IPS DF 19.7 (cell line): ENCODE measurements at regions not wholly inside any gene's neighbourhood (a gene's known extent, or its start where the extent isn't known, plus 50 kb on each side); places are given as distances from the start of the nearest gene placed in this dataset.
"Not testable (repeated sequence)": the region's sequence is repeated elsewhere in the genome, so short reads cannot be mapped to it uniquely, and the experiment has no call there.

Experiments
- DNase-seq: peaks from one replicate; pipeline ENCODE4 v3.0.0-alpha.2; 2013; ENCODE audit warnings: low read depth, low spot score

DNA sequence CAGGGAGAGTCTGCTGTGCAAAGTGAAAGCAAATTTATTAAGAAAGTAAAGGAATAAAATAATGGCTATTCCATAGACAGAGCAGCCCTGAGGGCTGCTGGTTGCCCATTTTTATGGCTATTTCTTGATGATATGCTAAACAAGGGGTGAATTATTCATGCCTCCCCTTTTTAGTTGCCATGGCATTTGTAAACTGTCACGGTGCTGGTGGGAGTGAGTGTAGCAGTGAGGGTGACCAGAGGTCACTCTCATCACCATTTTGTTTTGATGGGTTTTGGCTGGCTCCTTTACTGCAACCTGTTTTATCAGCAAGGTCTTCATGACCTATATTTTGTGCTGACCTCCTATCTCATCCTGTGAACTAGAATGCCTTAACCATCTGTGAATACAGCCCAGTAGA, 518.9 kb upstream of the HS3ST1 start:
- not testable (repeated sequence) for DNase-seq

DNA sequence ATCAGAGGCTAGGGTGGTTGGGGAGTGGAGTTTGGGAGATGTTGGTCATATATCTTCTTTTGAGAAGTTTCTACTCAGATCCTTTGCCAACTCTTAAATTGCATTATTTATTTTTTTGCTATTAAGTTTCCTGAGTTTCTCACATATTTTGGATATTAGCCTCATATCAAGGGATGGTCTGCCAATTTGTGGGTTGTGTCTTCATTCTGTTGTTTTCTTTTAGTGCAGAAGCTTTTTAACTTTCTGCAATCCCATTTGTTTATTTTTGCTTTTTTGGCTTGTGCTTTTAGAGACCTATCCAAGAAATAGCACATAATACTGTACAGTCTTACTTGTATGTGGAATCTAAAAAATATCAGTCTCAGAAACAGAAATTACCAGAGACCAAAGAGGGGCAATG, 509.2 kb upstream of the HS3ST1 start:
- DNase-seq = no peak

DNA sequence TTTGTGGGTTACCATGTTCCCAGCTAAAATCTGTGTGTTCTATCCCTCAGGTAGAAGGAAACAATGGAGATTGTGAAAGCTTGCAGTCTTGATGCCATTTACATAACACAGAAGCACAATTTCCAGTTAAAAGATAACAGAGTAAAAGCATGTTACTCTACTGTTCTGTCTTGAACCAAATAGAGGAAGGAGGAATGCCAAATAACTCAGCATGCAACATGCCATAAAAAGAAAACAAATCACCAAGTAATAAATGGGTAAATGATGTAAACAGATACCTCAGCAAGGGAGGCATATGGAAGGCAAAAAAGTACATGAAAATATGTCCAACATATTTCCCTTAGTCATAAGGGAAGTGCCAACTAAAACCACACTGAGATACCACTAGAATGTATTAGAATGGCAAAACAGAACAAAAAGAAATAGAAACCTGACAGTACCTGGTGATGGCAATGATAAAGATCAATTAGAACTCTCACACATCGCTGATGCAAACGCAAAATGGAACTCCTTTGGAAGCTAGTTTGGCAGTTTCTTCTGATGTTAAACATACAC, 502.6 kb upstream of the HS3ST1 start:
- DNase-seq = no peak

DNA sequence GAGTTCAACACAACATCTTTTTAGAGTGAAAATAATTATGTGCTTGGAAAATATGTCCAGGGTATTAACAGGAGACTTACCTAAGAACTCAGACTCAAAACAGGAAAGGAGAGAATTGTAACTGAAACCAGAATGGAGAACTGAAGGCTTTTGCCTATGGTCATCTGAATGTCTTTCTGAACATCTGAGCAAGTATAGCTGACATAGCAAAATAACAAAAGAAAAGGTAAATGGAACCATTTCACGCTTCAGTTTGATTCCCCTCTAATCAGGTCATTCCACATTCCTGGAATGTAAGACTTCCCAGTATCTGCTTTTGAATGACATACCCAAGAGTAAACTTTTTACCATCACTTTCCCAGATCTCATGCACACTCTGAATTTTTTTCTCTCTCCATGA, 500.4 kb upstream of the HS3ST1 start:
- DNase-seq = no peak

GRCh38 chr4:11919316-11919715, 490.6 kb upstream of the HS3ST1 start:
- no peak for DNase-seq

- DNase-seq = peak; percentile 17
These were observed 485.7 kb upstream of the HS3ST1 start for GRCh38 chr4:11914406-11914805.

DNA sequence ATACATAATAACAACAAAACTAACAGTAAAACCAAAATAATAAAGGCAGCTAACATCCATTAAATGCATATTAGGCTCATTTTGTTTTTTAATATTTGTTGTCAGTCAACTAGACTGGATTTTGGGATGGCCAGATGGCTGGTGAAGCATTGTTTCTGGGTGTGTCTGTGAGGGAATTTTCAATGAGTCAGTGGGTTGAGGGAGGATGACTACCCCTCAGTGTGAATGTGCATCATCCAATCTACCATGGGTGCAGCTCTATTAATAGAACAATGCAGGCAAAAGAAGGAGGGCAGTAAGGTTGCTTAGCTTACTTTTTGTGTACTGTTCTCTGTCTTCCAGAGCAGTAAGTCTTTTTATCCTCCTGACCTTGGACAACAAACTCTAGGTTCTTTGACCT, 484.2 kb upstream of the HS3ST1 start:
- DNase-seq = no peak

DNA sequence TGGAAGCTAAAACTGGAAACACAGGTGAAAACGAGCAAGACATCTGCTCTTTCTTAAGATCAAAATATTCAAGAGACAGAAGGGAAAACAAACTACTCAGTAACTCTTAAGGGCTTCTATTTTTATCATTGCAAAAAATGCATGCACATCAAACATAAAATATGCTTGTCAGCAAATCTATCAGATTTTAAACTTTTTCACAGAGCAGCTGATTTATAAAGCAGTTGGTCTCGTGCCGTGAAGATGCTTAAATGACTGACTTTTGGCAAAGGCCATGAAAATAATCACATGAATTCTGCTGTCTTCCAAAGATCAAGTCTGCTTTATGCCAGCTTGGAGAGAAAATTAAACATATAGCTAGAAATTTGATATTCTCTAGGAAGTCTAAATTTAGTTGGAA, 482.1 kb upstream of the HS3ST1 start:
- DNase-seq = no peak

DNA sequence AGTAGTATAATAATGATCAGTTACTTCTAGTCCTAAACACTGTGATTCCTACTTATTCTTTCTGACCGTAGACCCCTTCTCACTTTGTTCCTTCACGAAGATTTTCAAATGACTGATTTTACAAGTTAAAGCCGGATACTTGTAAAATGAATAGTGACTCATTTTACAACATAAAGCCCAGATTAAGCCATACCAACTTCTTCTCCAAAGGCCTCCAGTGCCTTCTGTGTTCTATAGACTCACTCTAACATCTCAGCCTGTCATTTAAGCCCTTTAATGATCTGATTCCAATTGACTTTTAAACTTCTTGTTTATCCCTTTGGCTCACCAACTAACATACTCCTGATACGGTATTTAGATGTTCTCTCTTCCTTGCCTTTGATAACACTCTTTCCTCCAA, 480.0 kb upstream of the HS3ST1 start:
- no peak for DNase-seq

- DNase-seq = no peak
These were observed 479.5 kb upstream of the HS3ST1 start for GRCh38 chr4:11908205-11908604.

GRCh38 chr4:11904846-11905739, 476.4 kb upstream of the HS3ST1 start:
- no peak for DNase-seq

DNA sequence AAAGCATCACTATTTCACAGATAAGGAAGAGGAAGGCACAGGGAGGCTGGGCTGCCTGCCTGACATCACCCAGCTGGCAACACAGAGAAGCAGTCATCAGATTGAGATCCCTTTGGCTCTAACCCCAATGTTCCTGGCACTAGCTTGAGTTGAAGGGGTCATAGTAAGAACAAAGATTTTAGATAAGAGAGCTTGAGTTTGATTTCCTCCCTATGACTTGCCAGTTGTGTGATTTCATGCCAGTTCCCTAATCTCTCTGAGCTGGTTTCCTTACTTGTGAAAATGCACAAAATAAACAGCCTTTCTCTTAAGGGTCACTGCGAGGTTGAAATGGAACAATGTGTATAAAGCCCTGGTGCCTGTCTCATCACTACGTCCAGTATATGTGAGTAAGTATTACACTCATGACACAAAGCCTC, 475.4 kb upstream of the HS3ST1 start:
- DNase-seq = no peak

DNA sequence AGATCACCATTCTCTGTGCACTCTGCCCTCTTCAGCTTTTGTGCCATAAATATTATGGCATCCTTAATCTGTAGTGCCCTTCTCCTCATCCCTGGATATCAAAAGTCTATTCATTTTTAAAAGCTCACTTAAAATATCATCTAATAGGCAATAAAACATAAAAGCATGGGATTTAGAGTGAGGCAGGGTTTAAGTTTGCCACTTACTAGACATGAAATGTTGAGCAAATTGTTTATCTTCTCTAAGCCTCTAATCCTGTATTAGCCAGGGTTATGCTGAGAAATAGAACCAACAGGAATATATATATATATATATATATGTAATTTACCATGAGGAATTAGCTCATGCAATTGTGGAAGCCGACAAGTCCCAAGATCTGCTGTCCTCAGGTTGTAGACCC, 472.4 kb upstream of the HS3ST1 start:
- DNase-seq = no peak

DNA sequence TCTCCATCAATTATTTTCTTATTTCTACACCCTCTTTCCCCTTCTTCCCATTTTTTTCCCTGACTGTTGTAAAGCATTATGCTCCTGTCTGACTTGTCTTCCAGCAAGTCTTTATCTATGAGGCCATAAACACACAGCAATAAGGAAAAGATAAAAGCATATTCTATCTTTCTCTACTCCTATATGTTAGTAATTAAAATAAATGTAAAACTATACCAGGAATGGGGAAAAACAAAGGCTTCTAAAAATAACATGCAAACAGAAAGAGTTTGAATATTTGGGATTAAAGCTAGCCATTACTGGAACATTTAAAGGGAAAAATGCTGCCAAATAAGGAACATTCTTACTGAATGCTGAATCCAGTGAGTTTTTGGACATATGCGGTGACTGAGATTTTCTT, 471.7 kb upstream of the HS3ST1 start:
- DNase-seq = no peak

DNA sequence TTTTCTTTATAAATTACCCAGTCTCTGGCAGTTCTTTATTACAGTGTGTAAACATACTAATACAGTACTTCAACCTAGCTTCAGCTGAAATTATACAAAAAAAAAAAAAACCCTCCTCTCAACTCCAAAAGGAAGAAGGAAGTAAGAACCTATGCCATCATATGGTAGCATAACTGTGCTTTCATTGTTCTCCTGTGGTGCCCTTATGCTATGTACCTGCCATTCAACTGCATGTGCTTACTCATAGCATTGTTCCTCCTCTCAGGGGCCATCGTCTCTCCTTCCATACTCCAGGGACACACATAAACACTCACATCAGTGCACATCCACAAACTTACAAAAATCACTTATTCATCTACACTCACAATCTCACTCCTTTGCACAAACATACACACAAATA, 470.1 kb upstream of the HS3ST1 start:
- no peak for DNase-seq

- no peak for DNase-seq
These were observed 467.1 kb upstream of the HS3ST1 start for GRCh38 chr4:11895766-11896165.

DNA sequence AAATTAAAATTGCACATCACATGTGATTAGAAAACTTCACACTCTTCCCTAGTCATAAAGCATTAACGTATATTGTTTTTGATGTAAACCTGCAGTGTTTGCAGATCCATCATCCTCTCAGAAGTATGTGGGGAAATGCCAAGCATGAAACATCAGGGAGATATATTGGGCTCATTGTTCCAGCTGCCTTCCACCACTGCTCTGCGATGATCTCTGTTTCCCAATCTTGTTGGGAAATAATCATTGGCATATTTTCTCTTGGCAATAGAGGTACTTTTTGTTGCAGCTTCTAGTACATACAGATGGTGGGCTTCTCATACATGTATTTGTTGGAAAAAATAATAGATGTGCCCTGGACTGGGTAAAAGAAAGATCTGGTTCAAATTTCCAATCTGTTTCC, 466.3 kb upstream of the HS3ST1 start:
- no peak for DNase-seq

- DNase-seq = no peak
These were observed 465.5 kb upstream of the HS3ST1 start for GRCh38 chr4:11894221-11894620.

- DNase-seq = no peak
These were observed 460.4 kb upstream of the HS3ST1 start for GRCh38 chr4:11889099-11889498.

DNA sequence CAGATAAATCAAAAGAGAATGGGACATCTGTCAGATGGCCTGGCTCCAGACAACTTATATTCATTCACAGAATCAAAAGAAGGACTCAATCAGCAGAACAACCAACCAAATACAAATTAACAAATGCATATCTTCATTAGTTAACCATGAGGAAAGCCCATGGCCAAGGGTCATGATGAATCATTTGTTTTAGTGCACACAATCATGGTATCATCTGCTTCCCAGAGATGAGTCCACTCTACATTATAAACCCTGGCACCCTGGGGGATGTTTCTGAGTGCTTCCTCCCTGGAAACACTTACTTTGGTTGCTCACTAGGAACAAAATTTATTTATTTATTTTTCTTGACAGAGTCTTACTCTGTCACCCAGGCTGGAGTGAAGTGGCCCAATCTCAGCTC, 453.3 kb upstream of the HS3ST1 start:
- no peak for DNase-seq

DNA sequence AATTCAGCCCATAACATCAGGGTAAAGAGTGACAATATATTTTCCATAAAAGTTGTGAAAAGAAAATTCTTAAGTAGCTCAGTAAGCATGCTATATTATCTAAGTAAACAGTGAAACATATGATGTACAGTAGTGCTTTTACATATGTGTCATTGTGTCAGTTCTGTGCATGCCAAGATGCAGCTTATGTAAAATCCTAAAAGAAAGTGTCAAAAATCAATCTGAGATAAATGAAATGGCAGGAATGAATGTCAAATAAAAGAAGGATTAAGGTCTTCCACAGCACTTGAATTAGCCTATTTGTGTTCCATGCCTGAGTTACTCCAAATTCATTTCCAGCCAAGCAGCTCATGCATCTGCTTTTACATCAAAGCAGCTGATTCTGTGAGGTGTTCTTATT, 452.7 kb upstream of the HS3ST1 start:
- DNase-seq = no peak

GRCh38 chr4:11878241-11878640, 449.5 kb upstream of the HS3ST1 start:
- DNase-seq = no peak

DNA sequence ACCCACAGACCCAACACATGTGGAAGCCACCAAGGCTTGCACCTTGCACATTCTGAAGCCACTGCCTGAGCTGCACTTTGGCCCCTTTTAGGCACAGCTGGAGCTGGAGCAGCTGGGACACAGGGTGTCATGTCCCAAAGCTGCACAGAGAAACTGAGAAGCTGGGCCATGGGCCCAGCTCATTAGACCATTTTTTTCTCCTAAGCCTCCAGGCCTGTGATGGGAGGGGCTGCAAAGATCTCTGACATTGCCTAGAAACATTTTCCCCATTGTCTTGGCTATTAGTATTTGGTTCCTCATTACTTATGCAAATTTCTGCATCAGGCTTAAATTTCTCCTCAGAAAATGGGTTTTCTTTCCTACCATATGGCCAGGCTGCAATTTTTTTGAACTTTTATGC, 447.4 kb upstream of the HS3ST1 start:
- DNase-seq = no peak
